A673 (cell line): ENCODE measurements at regions not wholly inside any gene's neighbourhood (a gene's known extent, or its start where the extent isn't known, plus 50 kb on each side); places are given as distances from the start of the nearest gene placed in this dataset.

Source experiments
- BruUV-seq: library from RNA; stranded (reverse); fragments of 400-500 nt; replicated peaks from 2 replicates; lab custom pipeline; 2021; lab: Mats Ljungman, UMichigan
- CTCF ChIA-PET: fragments of 300-600 bp; sonication (Branson Sonifier 250); formaldehyde crosslinking; loops from one replicate; lab custom pipeline; 2022; ENCODE audit warnings: antibody characterized with exemption; lab: Charles Lee
- POLR2A ChIA-PET: fragments of 300-600 bp; sonication (Branson Sonifier 250); formaldehyde crosslinking; loops from one replicate; lab custom pipeline; 2022; ENCODE audit warnings: antibody characterized with exemption; ENCODE audit not compliant: low non-redundant PET; lab: Charles Lee
- DNase-seq: peaks from one replicate; pipeline ENCODE4 v3.0.0-alpha.2; 2015; ENCODE audit warnings: low spot score
- H3K27ac ChIP-seq: fragments of 200-600 bp; sonication (generic); 2 replicates; pipeline ENCODE4 v1.5.1; 2016; ENCODE audit warnings: mixed run types, low read depth, mild to moderate bottlenecking, mixed read lengths, antibody characterized with exemption, low read length; ENCODE audit not compliant: poor library complexity, severe bottlenecking
- H3K27me3 ChIP-seq: fragments of 200-600 bp; sonication (generic); replicated peaks from 2 replicates; pipeline ENCODE4 v1.6.1; 2017; ENCODE audit warnings: mixed run types, low read depth, mild to moderate bottlenecking, mixed read lengths, antibody characterized with exemption, low read length; ENCODE audit not compliant: insufficient read depth, poor library complexity
- H3K36me3 ChIP-seq: fragments of 200-600 bp; sonication (generic); 2 replicates; pipeline ENCODE4 v1.6.1; 2016; ENCODE audit warnings: mixed run types, mild to moderate bottlenecking, mixed read lengths, antibody characterized with exemption, low read length; ENCODE audit not compliant: insufficient read depth, poor library complexity, severe bottlenecking
- H3K4me1 ChIP-seq: fragments of 200-600 bp; sonication (generic); 2 replicates; pipeline ENCODE4 v1.6.1; 2017; ENCODE audit warnings: mixed run types, mild to moderate bottlenecking, mixed read lengths, antibody characterized with exemption, low read length; ENCODE audit not compliant: insufficient read depth, poor library complexity, severe bottlenecking
- H3K4me3 ChIP-seq: fragments of 200-600 bp; sonication (generic); 2 replicates; pipeline ENCODE4 v1.5.1; 2016; ENCODE audit warnings: low read depth, mixed run types, mild to moderate bottlenecking, mixed read lengths, low read length; ENCODE audit not compliant: poor library complexity, severe bottlenecking
- H3K9me3 ChIP-seq: fragments of 200-600 bp; sonication (generic); 2 replicates; pipeline ENCODE4 v1.6.1; 2016; ENCODE audit warnings: mixed run types, low read depth, mild to moderate bottlenecking, mixed read lengths, antibody characterized with exemption, low read length; ENCODE audit not compliant: poor library complexity, severe bottlenecking
- CTCF ChIP-seq: fragments of 300-800, 200-600 bp; sonication (generic); conservative IDR thresholded peaks from 2 replicates; pipeline ENCODE4 v1.5.1; 2017; ENCODE audit warnings: low read depth, mild to moderate bottlenecking, antibody characterized with exemption, low read length, moderate library complexity, mixed read lengths
- EZH2 ChIP-seq: fragments of 200-600 bp; sonication (generic); IDR thresholded peaks from 2 replicates; pipeline ENCODE4 v1.6.1; 2017; ENCODE audit warnings: borderline replicate concordance, low read depth, mild to moderate bottlenecking, mixed read lengths, antibody characterized with exemption, low read length; ENCODE audit not compliant: poor library complexity, severe bottlenecking
- intact Hi-C: fragments of 100-400 bp; cut with micrococcal nuclease; formaldehyde crosslinking; loops from one replicate; pipeline ENCODE4 v1.10.0; 2022; ENCODE audit not compliant: unreplicated experiment

DNA sequence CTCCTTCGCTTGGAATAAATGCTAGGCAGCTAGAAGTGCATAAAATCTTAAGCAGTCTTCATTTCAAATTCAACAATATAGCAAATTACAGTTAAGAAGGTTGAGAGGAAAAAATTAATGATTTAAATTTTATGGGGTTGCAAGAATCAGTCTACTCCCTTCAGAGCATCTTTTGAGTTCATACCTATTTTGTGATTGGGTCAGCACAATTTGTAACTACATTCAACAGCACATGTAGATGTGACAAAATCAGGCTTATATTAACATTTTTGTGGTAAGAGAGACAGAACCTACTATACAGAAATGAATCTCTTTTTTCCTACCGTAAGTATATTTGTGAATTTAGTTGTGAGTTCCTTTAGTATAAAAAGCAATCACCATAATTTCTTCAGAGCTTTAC is 520.6 kb upstream of the HTR2A start:
- CTCF ChIA-PET: no interaction called here
- Histone ChIP-seq H3K4me3 (no peak overlapping the region), H3K36me3 (no peaks in the 10 kb centered on the region), H3K9me3 (no peaks in the 10 kb centered on the region), H3K27ac (no peak overlapping the region), H3K4me1 (no peaks in the 10 kb centered on the region), H3K27me3 (peaks cover 7% of the 10 kb centered on the region)
- POLR2A ChIA-PET: no interaction called here
- BruUV-seq: no TSS peak
- TF ChIP-seq CTCF (no peak), EZH2 (no peak)
- no peak for DNase-seq
- intact Hi-C loops: no loop called here

- no peaks in the 10 kb centered on the region for H3K4me1 ChIP-seq
- no TSS peak for BruUV-seq
- H3K27me3 ChIP-seq: peaks cover 7% of the 10 kb centered on the region
- H3K27ac ChIP-seq: no peak overlapping the region
- intact Hi-C loops: no loop called here
- no peak for DNase-seq
- no peaks in the 10 kb centered on the region for H3K9me3 ChIP-seq
- H3K36me3 ChIP-seq: no peaks in the 10 kb centered on the region
- ChIA-PET CTCF (no interaction called here), POLR2A (no interaction called here)
- no peak for TF ChIP-seq CTCF
- TF ChIP-seq EZH2: no peak
- no peak overlapping the region for H3K4me3 ChIP-seq
Measured at GRCh38 chr13:47415048-47415447, 518.2 kb upstream of the HTR2A start.

DNA sequence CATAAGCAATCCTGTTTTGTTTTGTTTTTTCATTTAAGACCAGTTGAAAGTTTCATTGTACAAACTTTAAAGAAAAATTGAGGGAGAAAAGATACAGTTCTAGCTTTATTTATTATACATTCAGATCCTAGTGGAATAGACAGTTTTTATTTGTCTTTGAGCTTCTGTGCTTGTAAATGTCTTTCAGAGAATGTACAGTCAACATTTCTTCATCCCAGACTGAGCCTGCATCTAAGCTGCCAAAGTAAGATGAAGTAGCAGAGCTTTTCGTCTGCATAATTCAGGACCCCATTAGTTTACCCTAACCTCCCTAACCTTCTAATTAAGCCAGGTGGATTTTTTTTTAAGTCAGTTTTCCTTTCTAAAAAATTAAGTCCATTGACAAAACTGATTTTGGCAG is 516.7 kb upstream of the HTR2A start:
- no peak overlapping the region for H3K27ac ChIP-seq
- intact Hi-C loops: no loop called here
- BruUV-seq: no TSS peak
- no peak overlapping the region for H3K4me3 ChIP-seq
- CTCF ChIA-PET: no interaction called here
- no peaks in the 10 kb centered on the region for H3K4me1 ChIP-seq
- POLR2A ChIA-PET: no interaction called here
- peaks cover 7% of the 10 kb centered on the region for H3K27me3 ChIP-seq
- TF ChIP-seq EZH2 (no peak), CTCF (no peak)
- H3K9me3 ChIP-seq: no peaks in the 10 kb centered on the region
- no peak for DNase-seq
- H3K36me3 ChIP-seq: no peaks in the 10 kb centered on the region
